UCSD-AML1 (cell line): ENCODE measurements at regions not wholly inside any gene's neighbourhood (a gene's known extent, or its start where the extent isn't known, plus 50 kb on each side); places are given as distances from the start of the nearest gene placed in this dataset.
"Not testable (repeated sequence)": the region's sequence is repeated elsewhere in the genome, so short reads cannot be mapped to it uniquely, and the experiment has no call there.

ENCODE experiments used
- DNase-seq: peaks from one replicate; lab custom pipeline; 2025; ENCODE audit not compliant: unreplicated experiment; lab: John Stamatoyannopoulos, UW

- no peak for DNase-seq
Measured at GRCh38 chr6:9140172-9140571, 704.8 kb upstream of the SLC35B3 start.

GRCh38 chr6:9139746-9140145 lies 704.4 kb upstream of the SLC35B3 start:
- no peak for DNase-seq

- no peak for DNase-seq
Measured at GRCh38 chr6:9138936-9139335, 703.6 kb upstream of the SLC35B3 start.

GRCh38 chr6:9136141-9136822 lies 700.9 kb upstream of the SLC35B3 start:
- no peak for DNase-seq

- DNase-seq: no peak
Measured at GRCh38 chr6:9131616-9132015, 696.3 kb upstream of the SLC35B3 start.

DNA sequence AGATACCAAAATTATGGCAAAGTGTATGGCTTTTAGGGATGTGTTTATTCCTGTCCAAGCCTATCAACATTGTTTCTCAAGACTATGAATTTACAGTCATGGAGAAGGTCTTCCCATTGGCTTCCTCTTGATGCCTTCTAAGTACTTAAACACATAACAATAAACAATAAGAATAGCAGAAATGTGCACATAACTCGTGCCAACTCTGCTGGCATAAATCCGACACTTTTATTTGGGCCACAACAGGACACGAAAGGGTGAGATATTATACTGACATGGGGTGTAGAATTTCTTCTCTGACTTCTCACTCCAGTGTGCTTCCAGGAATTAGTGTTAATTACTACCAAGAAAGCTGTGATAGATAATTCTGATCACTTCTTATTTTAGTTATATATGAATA lies 695.9 kb upstream of the SLC35B3 start:
- DNase-seq: no peak

DNA sequence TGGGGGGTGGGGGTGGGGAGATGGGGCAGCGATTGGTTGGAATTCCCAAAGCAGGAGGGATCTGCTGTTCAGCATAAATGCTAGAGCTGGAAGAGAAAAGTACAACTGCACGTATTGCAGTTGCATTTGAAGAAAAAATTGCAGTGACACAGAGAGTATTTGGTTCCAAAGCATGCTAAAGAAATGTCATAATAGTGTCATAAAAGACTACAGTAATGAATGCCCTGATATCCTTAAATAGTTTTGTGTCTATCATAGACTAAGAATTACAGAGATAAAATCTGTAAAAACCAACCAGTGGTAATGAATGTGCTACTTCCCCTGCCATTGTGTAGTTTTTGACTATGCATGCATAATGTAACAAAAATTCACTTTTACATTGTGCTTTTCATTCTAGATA lies 693.6 kb upstream of the SLC35B3 start:
- DNase-seq: no peak

DNA sequence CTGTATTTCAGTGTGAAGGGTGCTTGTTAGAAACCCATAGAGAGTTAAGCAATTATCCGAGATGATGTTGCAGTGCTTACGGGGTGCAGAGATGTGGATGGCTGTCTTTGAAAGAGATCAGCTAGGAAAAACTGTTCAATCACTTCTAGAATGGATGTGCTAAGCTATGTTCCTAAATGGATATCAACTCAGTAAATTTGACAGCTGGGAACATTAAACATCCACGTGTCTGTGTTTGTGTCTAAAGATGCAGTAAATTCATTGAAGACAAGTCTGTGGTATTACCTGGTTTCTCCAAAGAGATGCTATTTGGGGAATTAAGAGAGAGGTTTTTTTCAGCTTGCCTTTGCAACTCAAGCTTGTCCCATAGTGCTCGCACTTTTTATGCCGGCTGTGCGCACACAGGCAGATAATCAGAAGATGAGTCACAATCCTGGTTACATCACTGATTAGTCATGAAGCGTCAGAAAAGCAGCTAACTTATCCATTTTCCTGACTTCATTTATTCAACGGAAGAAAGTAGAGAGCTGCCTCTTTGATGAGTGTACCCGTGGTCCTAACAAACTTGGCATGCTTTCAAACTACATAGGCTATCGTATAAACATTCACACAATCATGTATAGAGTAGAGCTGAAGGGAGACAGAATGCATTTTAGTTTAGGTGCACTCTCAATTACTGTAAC lies 691.7 kb upstream of the SLC35B3 start:
- no peak for DNase-seq

GRCh38 chr6:9126034-9126433 lies 690.7 kb upstream of the SLC35B3 start:
- not testable (repeated sequence) for DNase-seq

- DNase-seq: no peak
Measured at GRCh38 chr6:9121549-9121948, 686.2 kb upstream of the SLC35B3 start.

DNA sequence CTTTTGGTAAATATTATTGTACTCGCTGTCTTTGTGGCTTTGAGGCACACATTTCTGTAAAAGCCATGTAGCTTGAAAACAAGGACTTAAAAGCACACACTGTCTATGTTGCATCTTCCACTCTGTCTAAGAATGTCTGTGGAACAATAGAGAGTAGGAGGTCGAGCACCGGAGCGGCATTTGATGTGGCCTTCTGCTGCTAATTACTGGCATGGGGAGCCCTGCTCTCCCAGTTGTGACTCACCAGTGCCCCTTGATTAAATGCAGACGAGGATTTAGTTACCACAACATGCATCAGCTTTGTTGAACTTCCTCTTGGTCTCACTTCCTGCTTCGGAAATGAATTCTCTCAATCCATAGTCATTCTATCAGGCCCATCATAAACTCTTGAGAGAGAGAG lies 680.7 kb upstream of the SLC35B3 start:
- DNase-seq: no peak

- no peak for DNase-seq
Measured at GRCh38 chr6:9112544-9112943, 677.2 kb upstream of the SLC35B3 start.

- DNase-seq: no peak
Measured at GRCh38 chr6:9103876-9104521, 668.7 kb upstream of the SLC35B3 start.

DNA sequence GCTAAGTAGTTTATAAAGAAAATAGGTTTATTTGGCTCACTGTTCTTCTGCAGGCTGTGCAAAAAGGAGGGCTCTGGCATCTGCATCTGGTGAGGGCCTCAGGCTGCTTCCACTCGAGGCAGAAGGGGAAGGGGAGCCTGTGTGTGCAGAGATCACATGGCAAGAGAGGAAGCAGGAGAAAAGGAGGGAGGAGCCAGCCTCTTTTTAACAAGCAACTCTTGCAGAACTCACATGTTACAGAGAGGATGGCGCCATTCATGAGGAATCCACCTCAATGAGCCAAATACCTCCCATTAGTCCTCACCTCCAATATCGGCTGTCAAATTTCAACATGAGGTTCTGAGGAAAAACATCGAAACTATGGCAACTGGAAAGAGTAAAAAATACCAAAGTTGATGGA lies 666.6 kb upstream of the SLC35B3 start:
- DNase-seq: no peak

- DNase-seq: no peak
Measured at GRCh38 chr6:9100869-9101580, 665.7 kb upstream of the SLC35B3 start.

GRCh38 chr6:9095729-9096128 lies 660.4 kb upstream of the SLC35B3 start:
- no peak for DNase-seq

GRCh38 chr6:9095137-9095536 lies 659.8 kb upstream of the SLC35B3 start:
- DNase-seq: no peak

DNA sequence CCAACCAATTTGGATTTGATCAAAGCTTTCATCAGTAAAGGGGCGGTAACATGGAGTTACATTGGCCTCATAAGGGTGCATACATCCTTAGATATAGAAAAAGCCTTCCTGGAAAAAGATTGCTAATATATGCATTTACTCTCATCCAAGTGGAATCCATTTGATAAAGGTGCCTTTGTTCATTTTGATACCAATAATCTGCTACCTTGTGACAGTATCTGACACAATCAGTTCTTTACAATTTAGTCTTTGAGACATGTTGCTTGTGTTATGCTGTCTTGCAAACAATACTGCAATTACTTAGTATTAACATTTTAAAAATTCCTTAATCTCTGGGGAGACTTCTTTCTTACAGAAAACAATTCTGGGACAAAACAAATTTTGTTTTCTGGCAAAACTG lies 654.4 kb upstream of the SLC35B3 start:
- DNase-seq: no peak

- DNase-seq: no peak
Measured at GRCh38 chr6:9087470-9087869, 652.1 kb upstream of the SLC35B3 start.

- no peak for DNase-seq
Measured at GRCh38 chr6:9086331-9086730, 651.0 kb upstream of the SLC35B3 start.

- DNase-seq: no peak
Measured at GRCh38 chr6:9085709-9086070, 650.3 kb upstream of the SLC35B3 start.
